ENCODE measurements at regions not wholly inside any gene's neighbourhood (a gene's known extent, or its start where the extent isn't known, plus 50 kb on each side); places are given as distances from the start of the nearest gene placed in this dataset.
"Not testable (repeated sequence)": the region's sequence is repeated elsewhere in the genome, so short reads cannot be mapped to it uniquely, and the experiment has no call there.

GRCh38 chr6:130700397-130700796, 126.8 kb upstream of the SMLR1 start:
- no peak for DNase-seq (ENCODE audit: low read depth in 1 of 2, low spot score in 1 of 2)

GRCh38 chr6:130708338-130708737, 118.9 kb upstream of the SMLR1 start:
- no peak for DNase-seq (ENCODE audit: low read depth in 1 of 2, low spot score in 1 of 2)

GRCh38 chr6:130711641-130712040, 115.6 kb upstream of the SMLR1 start:
- DNase-seq (ENCODE audit: low read depth in 1 of 2, low spot score in 1 of 2): not testable (repeated sequence)

- no peak for DNase-seq (ENCODE audit: low read depth in 1 of 2, low spot score in 1 of 2)
Observed at GRCh38 chr6:130713144-130713543, 114.1 kb upstream of the SMLR1 start.

DNA sequence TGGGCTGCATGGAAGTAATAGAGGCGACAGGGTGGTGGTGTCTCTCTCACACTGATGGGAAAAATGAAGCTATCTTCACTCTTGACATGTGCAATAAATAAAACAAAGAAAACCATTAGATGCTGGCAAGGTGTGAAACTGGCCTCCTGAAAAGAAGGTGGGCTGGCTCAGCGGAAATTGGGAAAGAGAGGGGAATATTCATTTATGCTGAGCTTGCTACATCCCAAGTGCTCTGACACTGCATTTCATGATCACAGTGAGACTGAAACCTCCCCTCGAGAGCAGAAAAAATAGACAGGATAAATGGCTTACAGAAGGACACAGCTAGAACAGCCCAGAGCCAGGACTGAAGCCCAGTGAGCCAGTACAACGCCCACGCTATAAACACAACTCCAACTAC, 112.1 kb upstream of the SMLR1 start:
- DNase-seq (ENCODE audit: low read depth in 1 of 2, low spot score in 1 of 2): no peak

DNA sequence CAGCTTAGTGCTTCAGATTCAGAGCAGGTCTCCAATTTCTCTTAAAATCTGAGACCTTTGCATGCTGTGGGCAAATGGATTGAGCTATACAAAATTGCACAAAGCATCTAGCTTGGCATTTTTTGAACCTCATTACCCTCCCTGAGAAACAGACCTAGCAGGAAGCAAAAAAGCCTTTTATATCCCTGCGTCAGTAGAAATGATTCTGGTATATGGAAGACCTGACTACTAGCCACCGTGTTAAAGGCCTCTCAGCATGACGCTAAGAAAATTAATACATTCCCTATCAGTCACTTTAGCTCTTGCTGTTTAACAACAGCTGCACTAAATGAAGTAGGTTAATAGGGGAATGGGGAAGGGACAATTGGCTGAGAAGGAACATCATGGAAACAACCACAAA, 110.7 kb upstream of the SMLR1 start:
- DNase-seq (ENCODE audit: low read depth in 1 of 2, low spot score in 1 of 2): no peak

DNA sequence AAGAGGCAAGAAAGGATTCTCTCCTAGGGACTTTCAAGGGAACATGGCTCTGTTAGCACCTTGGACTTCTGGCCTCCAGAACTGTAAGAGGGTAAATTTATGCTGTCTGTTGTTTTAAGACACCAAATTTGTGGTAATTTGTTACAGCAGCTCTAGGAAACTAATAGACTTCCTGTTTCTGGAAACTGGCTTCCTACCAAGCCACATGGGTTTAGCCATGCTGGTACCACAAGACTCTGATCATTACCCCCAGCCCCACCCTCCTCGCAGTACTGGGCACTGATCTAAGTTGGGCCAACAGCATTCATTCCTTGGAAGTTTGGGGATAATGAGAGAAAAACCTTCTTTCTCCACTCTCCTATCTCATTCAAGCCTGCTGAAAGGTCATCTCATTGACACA, 109.5 kb upstream of the SMLR1 start:
- DNase-seq (ENCODE audit: low read depth in 1 of 2, low spot score in 1 of 2): no peak

DNA sequence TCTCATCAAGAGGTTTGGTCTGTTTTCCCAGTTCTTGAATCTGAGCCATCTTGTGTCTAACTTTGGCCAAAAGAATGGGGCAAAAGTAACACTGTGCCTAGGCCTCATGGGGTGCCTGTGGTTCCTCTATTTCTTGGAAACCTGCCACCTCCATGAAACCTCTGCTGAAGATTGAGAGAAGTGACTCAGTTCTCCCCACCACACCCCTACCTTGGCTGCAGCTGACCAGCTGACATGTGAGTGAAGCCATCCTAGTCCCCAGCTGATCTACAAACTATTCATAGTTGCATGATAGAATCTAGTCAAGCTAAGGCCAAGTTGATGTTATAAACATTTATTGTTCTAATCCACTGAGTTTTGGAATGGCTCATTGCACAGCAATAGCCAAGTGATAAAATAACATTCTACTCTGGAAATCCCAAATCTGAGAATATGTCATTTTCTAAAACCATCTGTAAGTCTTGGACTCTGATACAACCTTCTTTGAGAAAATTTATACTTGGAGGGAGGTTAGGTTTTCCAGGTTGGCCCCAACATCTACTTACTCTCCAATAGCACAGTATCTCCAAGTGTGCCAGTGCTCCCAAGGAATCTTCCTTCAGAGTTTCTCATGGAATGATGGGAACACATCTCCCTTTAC, 107.0 kb upstream of the SMLR1 start:
- DNase-seq (ENCODE audit: low read depth in 1 of 2, low spot score in 1 of 2): no peak

DNA sequence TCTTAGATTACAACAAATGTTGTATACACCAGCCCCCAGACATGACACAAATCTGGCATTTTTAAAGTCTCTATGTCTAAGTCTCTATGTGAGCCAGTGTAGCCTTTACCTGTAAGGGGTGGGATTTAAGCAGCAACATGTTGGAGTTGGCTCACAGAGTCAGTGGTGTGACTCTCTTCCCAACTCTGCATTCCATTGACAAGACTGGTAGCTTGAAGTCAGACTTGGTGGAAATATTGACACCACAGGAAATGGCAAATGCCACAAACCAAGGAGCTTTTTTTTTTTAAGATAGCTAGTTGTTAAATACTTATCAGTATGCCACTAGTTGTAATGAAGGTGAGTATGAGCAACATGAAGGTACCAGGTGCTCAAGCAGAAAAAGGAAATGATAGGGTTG, 103.1 kb upstream of the SMLR1 start:
- no peak for DNase-seq (ENCODE audit: low read depth in 1 of 2, low spot score in 1 of 2)

DNA sequence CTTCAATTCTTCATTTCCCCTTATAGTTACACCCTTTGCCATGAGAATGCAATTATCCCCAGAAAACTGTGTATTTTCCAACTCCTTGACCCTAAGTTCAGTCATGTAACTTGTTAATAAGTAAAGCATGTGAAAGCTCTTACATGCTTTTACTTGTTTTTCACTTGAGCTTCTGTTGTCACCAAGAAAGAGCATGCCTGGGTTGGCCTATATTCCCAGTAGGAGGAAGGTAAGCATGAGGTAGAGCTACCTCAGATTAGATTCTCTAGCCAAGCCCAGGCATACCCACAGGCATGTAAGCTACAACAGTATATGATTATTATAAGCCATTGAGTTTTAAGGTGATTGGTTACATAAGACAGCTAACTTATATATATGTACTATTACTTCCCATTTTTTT, 101.7 kb upstream of the SMLR1 start:
- no peak for DNase-seq (ENCODE audit: low read depth in 1 of 2, low spot score in 1 of 2)

- not testable (repeated sequence) for DNase-seq (ENCODE audit: low read depth in 1 of 2, low spot score in 1 of 2)
Observed at GRCh38 chr6:130728064-130728463, 99.1 kb upstream of the SMLR1 start.

DNA sequence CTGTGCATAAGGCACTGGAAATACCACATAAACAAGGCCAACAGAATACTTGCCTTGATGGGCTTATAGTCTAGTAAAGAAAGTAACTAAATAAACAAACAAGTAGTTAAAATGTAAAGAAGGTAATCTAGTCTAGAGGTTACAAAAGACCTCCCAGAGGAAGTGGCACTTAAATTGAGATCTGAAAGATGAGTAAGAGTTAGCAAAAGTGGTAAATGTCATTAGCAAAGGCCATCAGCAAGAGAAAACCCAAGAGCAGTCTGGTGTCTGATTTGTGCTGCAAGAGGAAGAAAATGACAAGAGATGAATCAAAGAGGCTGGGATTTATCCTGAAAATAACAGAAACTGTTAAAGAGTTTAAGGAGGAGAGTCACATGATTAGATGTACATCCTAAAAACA, 96.6 kb upstream of the SMLR1 start:
- no peak for DNase-seq (ENCODE audit: low read depth in 1 of 2, low spot score in 1 of 2)

- no peak for DNase-seq (ENCODE audit: low read depth in 1 of 2, low spot score in 1 of 2)
Observed at GRCh38 chr6:130734161-130734560, 93.0 kb upstream of the SMLR1 start.

DNA sequence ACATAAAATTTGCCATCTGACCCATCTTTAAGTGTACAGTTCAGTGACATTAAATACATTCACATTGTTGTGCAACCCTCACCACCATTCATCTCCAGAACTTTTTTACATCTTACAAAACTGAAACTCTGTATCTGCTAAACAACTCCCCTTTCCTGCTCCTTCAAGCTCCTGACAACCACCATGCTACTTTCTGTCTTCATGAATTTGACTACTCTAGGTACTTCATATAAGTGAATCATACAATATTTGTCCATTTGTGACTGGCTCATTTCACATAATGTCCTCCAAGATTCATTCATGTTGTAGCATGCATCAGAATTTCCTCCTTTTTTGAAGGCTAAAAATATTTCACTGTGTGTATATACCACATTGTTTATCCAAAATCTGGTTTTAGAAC, 86.9 kb upstream of the SMLR1 start:
- no peak for DNase-seq (ENCODE audit: low read depth in 1 of 2, low spot score in 1 of 2)

- DNase-seq (ENCODE audit: low read depth in 1 of 2, low spot score in 1 of 2): no peak
Observed at GRCh38 chr6:130742131-130742681, 85.0 kb upstream of the SMLR1 start.

DNA sequence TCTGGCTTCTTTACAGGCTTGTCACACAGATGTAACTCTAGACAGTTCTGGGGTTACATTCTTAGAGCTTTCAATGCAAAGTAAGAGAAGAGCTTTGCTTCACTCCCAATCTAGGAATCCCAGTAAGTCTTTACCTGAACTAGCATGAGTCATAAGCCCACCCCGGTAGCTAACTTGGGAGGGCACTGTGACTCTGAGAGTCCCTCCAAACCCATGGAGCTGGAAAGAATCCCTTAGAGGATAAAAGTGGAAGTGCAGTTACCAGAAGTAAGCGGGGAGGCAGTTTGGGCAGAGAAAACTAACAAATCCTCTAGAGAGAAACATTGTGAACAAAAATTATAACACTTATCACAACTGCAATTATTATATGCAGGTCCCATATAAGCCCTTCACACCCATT, 84.0 kb upstream of the SMLR1 start:
- no peak for DNase-seq (ENCODE audit: low read depth in 1 of 2, low spot score in 1 of 2)

GRCh38 chr6:130744576-130745366, 82.4 kb upstream of the SMLR1 start:
- no peak for DNase-seq (ENCODE audit: low read depth in 1 of 2, low spot score in 1 of 2)

- no peak for DNase-seq (ENCODE audit: low read depth in 1 of 2, low spot score in 1 of 2)
Observed at GRCh38 chr6:130748041-130748440, 79.2 kb upstream of the SMLR1 start.

DNA sequence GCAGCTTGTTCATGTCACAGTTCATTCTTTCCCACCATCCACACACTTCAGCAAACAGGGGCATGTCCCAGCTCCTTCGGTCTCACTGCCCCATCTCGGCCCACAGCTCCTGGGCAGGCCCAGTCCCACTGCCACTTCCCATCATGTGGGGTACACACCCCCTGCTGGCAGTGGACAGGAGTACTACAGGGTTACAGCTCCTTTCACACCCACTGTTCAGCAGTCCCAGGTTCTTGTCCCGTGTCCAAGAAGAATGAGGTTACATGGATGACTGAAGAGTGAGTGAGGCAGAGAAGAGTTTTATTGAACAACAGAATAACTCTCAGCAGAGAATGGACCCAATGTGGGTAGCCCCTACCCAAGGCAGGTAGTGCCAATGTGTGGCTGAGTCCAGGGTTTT, 77.8 kb upstream of the SMLR1 start:
- no peak for DNase-seq (ENCODE audit: low read depth in 1 of 2, low spot score in 1 of 2)

DNA sequence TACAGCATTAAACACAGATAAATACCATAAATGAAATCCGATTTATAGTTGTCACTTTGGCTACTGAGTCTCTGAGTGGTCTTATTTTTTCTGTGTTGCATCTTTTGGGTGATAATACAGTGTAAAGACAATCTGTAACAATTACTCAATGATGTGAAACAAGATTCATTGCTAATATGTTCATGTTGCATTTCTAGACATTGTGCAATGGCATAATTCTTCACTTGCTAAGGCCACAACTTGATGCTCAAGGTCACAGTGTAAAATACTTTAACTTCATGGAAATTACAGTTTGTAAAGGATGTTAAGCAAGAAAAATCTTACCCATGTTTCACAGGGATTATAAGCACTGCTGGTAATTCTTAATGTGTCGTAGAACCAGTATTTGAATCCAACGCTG, 74.9 kb upstream of the SMLR1 start:
- DNase-seq (ENCODE audit: low read depth in 1 of 2, low spot score in 1 of 2): no peak

- no peak for DNase-seq (ENCODE audit: low read depth in 1 of 2, low spot score in 1 of 2)
Observed at GRCh38 chr6:130754786-130755367, 72.3 kb upstream of the SMLR1 start.

GRCh38 chr6:130755368-130756034, 71.7 kb upstream of the SMLR1 start:
- DNase-seq (ENCODE audit: low read depth in 1 of 2, low spot score in 1 of 2): no peak
